ENCODE measurements at regions not wholly inside any gene's neighbourhood (a gene's known extent, or its start where the extent isn't known, plus 50 kb on each side); places are given as distances from the start of the nearest gene placed in this dataset.

GRCh38 chr16:65500007-65500406 is 378.1 kb upstream of the CDH11 start:
- Histone ChIP-seq H3K4me3 (no peak overlapping the region), H3K4me1 (no peaks in the 10 kb centered on the region), H3K36me3 (no peaks in the 10 kb centered on the region), H3K27me3 (no peaks in the 10 kb centered on the region), H3K27ac (no peak overlapping the region), H3K9me3 (no peaks in the 10 kb centered on the region)
- DNase-seq (ENCODE audit: extremely low spot score in 2 of 2), result no peak
- intact Hi-C loops (cut with DNase I), result no loop called here
- TF ChIP-seq POLR2AphosphoS5 (IDR thresholded peaks at IDR 0.05; ENCODE audit: insufficient read depth in 1 of 2, low read depth in 1 of 2), result no peak
- TF ChIP-seq POLR2A (IDR thresholded peaks at IDR 0.05), result no peak
- no peak for TF ChIP-seq CTCF (IDR thresholded peaks at IDR 0.05)

DNA sequence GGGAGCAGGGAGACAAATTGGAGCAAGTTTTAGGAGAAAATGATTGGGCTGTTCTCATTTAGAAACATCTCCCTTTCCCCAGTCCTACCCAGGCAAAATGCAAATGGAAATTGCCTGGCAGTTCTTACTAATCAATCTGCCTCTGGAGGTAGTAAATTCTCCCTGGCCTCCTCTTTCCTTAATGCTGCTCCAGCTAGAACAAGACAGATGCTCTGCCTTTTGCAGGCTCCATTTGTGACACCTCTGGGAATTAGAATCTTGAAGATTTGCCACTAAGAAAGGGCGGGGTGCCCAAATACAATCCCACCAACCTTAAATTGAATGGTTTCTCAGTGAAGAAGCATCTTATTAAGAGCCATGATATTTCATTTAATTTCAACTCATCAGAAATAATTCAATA is 377.7 kb upstream of the CDH11 start:
- intact Hi-C loops (cut with DNase I), result no loop called here

GRCh38 chr16:65497571-65497970 is 375.7 kb upstream of the CDH11 start:
- intact Hi-C loops (cut with DNase I), result no loop called here
- Histone ChIP-seq H3K27me3 (no peaks in the 10 kb centered on the region), H3K4me3 (no peak overlapping the region), H3K9me3 (no peaks in the 10 kb centered on the region), H3K27ac (no peak overlapping the region), H3K4me1 (no peaks in the 10 kb centered on the region), H3K36me3 (no peaks in the 10 kb centered on the region)
- TF ChIP-seq POLR2A (IDR thresholded peaks at IDR 0.05) (no peak), POLR2AphosphoS5 (IDR thresholded peaks at IDR 0.05; ENCODE audit: insufficient read depth in 1 of 2, low read depth in 1 of 2) (no peak), CTCF (IDR thresholded peaks at IDR 0.05) (no peak)
- DNase-seq (ENCODE audit: extremely low spot score in 2 of 2), result no peak

More for the DNA sequence above, 377.7 kb upstream of the CDH11 start:
- no peak overlapping the region for H3K4me3 ChIP-seq
- H3K27me3 ChIP-seq, result no peaks in the 10 kb centered on the region
- no peaks in the 10 kb centered on the region for H3K36me3 ChIP-seq
- no peaks in the 10 kb centered on the region for H3K4me1 ChIP-seq
- H3K9me3 ChIP-seq, result no peaks in the 10 kb centered on the region
- TF ChIP-seq POLR2AphosphoS5 (IDR thresholded peaks at IDR 0.05; ENCODE audit: insufficient read depth in 1 of 2, low read depth in 1 of 2) (no peak), CTCF (IDR thresholded peaks at IDR 0.05) (no peak), POLR2A (IDR thresholded peaks at IDR 0.05) (no peak)
- H3K27ac ChIP-seq, result no peak overlapping the region
- DNase-seq (ENCODE audit: extremely low spot score in 2 of 2), result no peak

DNA sequence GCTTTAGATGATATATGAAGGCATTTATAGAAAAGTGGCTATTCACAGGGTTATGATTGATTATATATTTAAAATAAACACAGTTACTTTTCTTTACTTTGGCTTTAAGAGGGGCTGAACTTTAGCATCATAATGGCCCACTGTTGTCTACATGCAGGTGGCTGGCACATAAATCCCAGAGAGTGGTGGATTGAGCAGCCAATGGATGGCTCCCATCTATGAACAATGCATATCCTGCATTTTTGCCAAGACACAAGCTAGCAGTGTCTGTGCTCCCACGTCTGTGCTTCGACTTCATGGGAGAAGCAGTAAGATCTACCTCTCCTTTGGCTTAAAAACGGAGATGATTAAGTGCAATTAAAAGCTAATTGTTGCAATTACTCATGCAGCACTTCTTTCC is 373.2 kb upstream of the CDH11 start:
- H3K27me3 ChIP-seq, result no peaks in the 10 kb centered on the region
- H3K27ac ChIP-seq, result no peak overlapping the region
- TF ChIP-seq POLR2AphosphoS5 (IDR thresholded peaks at IDR 0.05; ENCODE audit: insufficient read depth in 1 of 2, low read depth in 1 of 2), result no peak
- TF ChIP-seq CTCF (IDR thresholded peaks at IDR 0.05), result no peak
- TF ChIP-seq POLR2A (IDR thresholded peaks at IDR 0.05), result no peak
- H3K9me3 ChIP-seq, result no peaks in the 10 kb centered on the region
- intact Hi-C loops (cut with DNase I), result no loop called here
- H3K36me3 ChIP-seq, result no peaks in the 10 kb centered on the region
- DNase-seq (ENCODE audit: extremely low spot score in 2 of 2), result no peak
- no peaks in the 10 kb centered on the region for H3K4me1 ChIP-seq
- H3K4me3 ChIP-seq, result no peak overlapping the region

DNA sequence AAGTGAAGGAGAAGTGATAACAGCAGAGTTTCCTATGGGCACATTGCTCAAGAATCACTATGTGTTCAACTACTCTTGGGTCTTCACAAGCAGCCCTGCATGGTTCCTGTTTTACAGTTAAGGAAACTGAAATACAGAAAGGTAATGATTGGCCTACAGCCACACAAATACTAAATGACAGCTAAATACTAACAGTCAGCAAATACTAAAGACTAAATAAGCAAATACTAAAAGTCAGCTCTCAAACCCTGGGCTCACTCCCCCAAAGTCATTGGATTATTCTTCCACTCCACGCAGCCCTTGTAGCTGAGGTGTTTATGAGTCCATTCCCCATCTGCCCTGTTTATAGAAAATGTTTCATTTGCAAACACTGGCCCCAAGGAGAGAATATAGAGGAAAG is 372.7 kb upstream of the CDH11 start:
- Histone ChIP-seq H3K9me3 (no peaks in the 10 kb centered on the region), H3K27me3 (no peaks in the 10 kb centered on the region), H3K4me3 (no peak overlapping the region), H3K4me1 (no peaks in the 10 kb centered on the region), H3K27ac (no peak overlapping the region), H3K36me3 (no peaks in the 10 kb centered on the region)
- no peak for DNase-seq (ENCODE audit: extremely low spot score in 2 of 2)
- no peak for TF ChIP-seq CTCF (IDR thresholded peaks at IDR 0.05)
- TF ChIP-seq POLR2A (IDR thresholded peaks at IDR 0.05), result no peak
- TF ChIP-seq POLR2AphosphoS5 (IDR thresholded peaks at IDR 0.05; ENCODE audit: insufficient read depth in 1 of 2, low read depth in 1 of 2), result no peak
- intact Hi-C loops (cut with DNase I), result no loop called here
